ENCODE measurements at regions not wholly inside any gene's neighbourhood (a gene's known extent, or its start where the extent isn't known, plus 50 kb on each side); places are given as distances from the start of the nearest gene placed in this dataset.
"Not testable (repeated sequence)": the region's sequence is repeated elsewhere in the genome, so short reads cannot be mapped to it uniquely, and the experiment has no call there.

- H3K4me3 ChIP-seq (ENCODE audit: low read length), result no peak overlapping the region
- H3K27me3 ChIP-seq (ENCODE audit: control insufficient read depth, insufficient read depth), result no peaks in the 10 kb centered on the region
- DNase-seq (no peak), ATAC-seq (no peak)
- no peak overlapping the region for H3K27ac ChIP-seq (ENCODE audit: low read length)
- intact Hi-C loops (cut with DNase I), result no loop called here
- H3K9me3 ChIP-seq (ENCODE audit: control insufficient read depth, low read length), result no peaks in the 10 kb centered on the region
- H3K4me1 ChIP-seq (ENCODE audit: control insufficient read depth, insufficient read depth, low read length), result no peaks in the 10 kb centered on the region
- 86% methylated on average over 3 of the region's 3 CpGs for WGBS
These were observed 84.4 kb upstream of the MFGE8 start for GRCh38 chr15:88997531-88997930.

- no peak for ATAC-seq
- Histone ChIP-seq H3K27ac (ENCODE audit: low read length) (no peak overlapping the region), H3K27me3 (ENCODE audit: control insufficient read depth, insufficient read depth) (no peaks in the 10 kb centered on the region), H3K4me1 (ENCODE audit: control insufficient read depth, insufficient read depth, low read length) (no peaks in the 10 kb centered on the region), H3K4me3 (ENCODE audit: low read length) (no peak overlapping the region), H3K9me3 (ENCODE audit: control insufficient read depth, low read length) (no peaks in the 10 kb centered on the region)
- DNase-seq, result no peak
- WGBS, result 85% methylated on average over 7 of the region's 7 CpGs
- intact Hi-C loops (cut with DNase I), result no loop called here
These were observed 86.0 kb upstream of the MFGE8 start for GRCh38 chr15:88998980-88999713.

GRCh38 chr15:89001708-89002275 is 86.5 kb upstream of the ABHD2 start:
- not testable (repeated sequence) for H3K9me3 ChIP-seq (ENCODE audit: control insufficient read depth, low read length); DNase-seq; H3K4me3 ChIP-seq (ENCODE audit: low read length); H3K27me3 ChIP-seq (ENCODE audit: control insufficient read depth, insufficient read depth); H3K4me1 ChIP-seq (ENCODE audit: control insufficient read depth, insufficient read depth, low read length); ATAC-seq
- intact Hi-C loops (cut with DNase I), result loop anchor here in 3 of 4 donors (5.0 kb wide), 1 partner anchor 94 kb away; no protein-coding TSS in a partner anchor
- 59% methylated on average over 4 of the region's 4 CpGs for WGBS
- peak overlapping the region; percentile 56 for H3K27ac ChIP-seq (ENCODE audit: low read length)

- Histone ChIP-seq H3K4me3 (ENCODE audit: low read length) (no peak overlapping the region), H3K27ac (ENCODE audit: low read length) (peak overlapping the region; percentile 32), H3K9me3 (ENCODE audit: control insufficient read depth, low read length) (no peaks in the 10 kb centered on the region), H3K4me1 (ENCODE audit: control insufficient read depth, insufficient read depth, low read length) (no peaks in the 10 kb centered on the region), H3K27me3 (ENCODE audit: control insufficient read depth, insufficient read depth) (no peaks in the 10 kb centered on the region)
- intact Hi-C loops (cut with DNase I), result loop anchor here in 3 of 4 donors (5.0 kb wide), 1 partner anchor 95 kb away; no protein-coding TSS in a partner anchor
- WGBS, result 14% methylated on average over 5 of the region's 5 CpGs
- peak; percentile 66 to 77 for ATAC-seq
- DNase-seq, result peak in 2 of 3 donors; percentile 53 to 71
These were observed 85.9 kb upstream of the ABHD2 start for GRCh38 chr15:89002281-89002761.

DNA sequence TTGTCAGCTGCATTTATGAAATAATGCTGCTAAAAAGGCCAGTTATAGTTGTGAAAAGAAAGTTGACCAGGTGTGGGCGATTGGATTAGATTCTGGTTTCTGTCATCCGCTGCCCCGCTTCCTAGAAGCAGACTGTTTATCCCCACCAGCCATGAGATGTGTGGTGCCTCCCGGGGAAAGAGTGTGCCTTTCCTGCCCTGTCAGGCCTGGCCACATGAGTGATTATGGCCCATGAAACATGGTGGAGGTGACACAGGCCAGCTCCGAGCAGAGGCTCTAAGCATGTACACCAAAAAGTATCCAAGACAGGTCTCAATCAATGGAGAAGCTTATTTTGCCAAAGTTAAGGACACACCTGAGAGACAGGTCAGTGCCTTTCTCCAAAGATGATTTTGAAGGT is 85.4 kb upstream of the ABHD2 start:
- Histone ChIP-seq H3K4me1 (ENCODE audit: control insufficient read depth, insufficient read depth, low read length) (no peaks in the 10 kb centered on the region), H3K27ac (ENCODE audit: low read length) (peak overlapping the region; percentile 32), H3K4me3 (ENCODE audit: low read length) (no peak overlapping the region), H3K9me3 (ENCODE audit: control insufficient read depth, low read length) (no peaks in the 10 kb centered on the region), H3K27me3 (ENCODE audit: control insufficient read depth, insufficient read depth) (no peaks in the 10 kb centered on the region)
- no peak for DNase-seq
- intact Hi-C loops (cut with DNase I), result loop anchor here in 3 of 4 donors (5.0 kb wide), 1 partner anchor 96 kb away; no protein-coding TSS in a partner anchor
- 71% methylated on average over 5 of the region's 5 CpGs for WGBS
- no peak for ATAC-seq

GRCh38 chr15:89003865-89004725 is 84.2 kb upstream of the ABHD2 start:
- Histone ChIP-seq H3K9me3 (ENCODE audit: control insufficient read depth, low read length) (no peaks in the 10 kb centered on the region), H3K4me1 (ENCODE audit: control insufficient read depth, insufficient read depth, low read length) (no peaks in the 10 kb centered on the region), H3K4me3 (ENCODE audit: low read length) (no peak overlapping the region), H3K27me3 (ENCODE audit: control insufficient read depth, insufficient read depth) (no peaks in the 10 kb centered on the region), H3K27ac (ENCODE audit: low read length) (no peak overlapping the region)
- peak; percentile 35 to 71 (median 66) for DNase-seq
- intact Hi-C loops (cut with DNase I), result loop anchor here in 3 of 4 donors (5.0 kb wide), 1 partner anchor 97 kb away; no protein-coding TSS in a partner anchor
- WGBS, result 57% methylated on average over 11 of the region's 11 CpGs
- peak; percentile 72 to 85 for ATAC-seq

GRCh38 chr15:89004726-89005030 is 83.6 kb upstream of the ABHD2 start:
- no peaks in the 10 kb centered on the region for H3K27me3 ChIP-seq (ENCODE audit: control insufficient read depth, insufficient read depth)
- no peak overlapping the region for H3K27ac ChIP-seq (ENCODE audit: low read length)
- no peak overlapping the region for H3K4me3 ChIP-seq (ENCODE audit: low read length)
- intact Hi-C loops (cut with DNase I), result loop anchor here in 3 of 4 donors (5.0 kb wide), 1 partner anchor 97 kb away; no protein-coding TSS in a partner anchor
- peaks cover 3% of the 10 kb centered on the region for H3K4me1 ChIP-seq (ENCODE audit: control insufficient read depth, insufficient read depth, low read length)
- no peak for DNase-seq
- 88% methylated on average over 4 of the region's 4 CpGs for WGBS
- no peaks in the 10 kb centered on the region for H3K9me3 ChIP-seq (ENCODE audit: control insufficient read depth, low read length)
- ATAC-seq, result no peak

GRCh38 chr15:89007527-89007926 is 80.7 kb upstream of the ABHD2 start:
- H3K4me1 ChIP-seq (ENCODE audit: control insufficient read depth, insufficient read depth, low read length); H3K27me3 ChIP-seq (ENCODE audit: control insufficient read depth, insufficient read depth); intact Hi-C loops (cut with DNase I); ATAC-seq; H3K4me3 ChIP-seq (ENCODE audit: low read length); DNase-seq; H3K27ac ChIP-seq (ENCODE audit: low read length); H3K9me3 ChIP-seq (ENCODE audit: control insufficient read depth, low read length): not testable (repeated sequence)
- 89% methylated on average over 9 of the region's 9 CpGs for WGBS

- no peak overlapping the region for H3K4me3 ChIP-seq (ENCODE audit: low read length)
- peaks cover 3% of the 10 kb centered on the region for H3K4me1 ChIP-seq (ENCODE audit: control insufficient read depth, insufficient read depth, low read length)
- DNase-seq, result no peak
- intact Hi-C loops (cut with DNase I), result no loop called here
- H3K27ac ChIP-seq (ENCODE audit: low read length), result no peak overlapping the region
- no peak for ATAC-seq
- H3K27me3 ChIP-seq (ENCODE audit: control insufficient read depth, insufficient read depth), result no peaks in the 10 kb centered on the region
- H3K9me3 ChIP-seq (ENCODE audit: control insufficient read depth, low read length), result no peaks in the 10 kb centered on the region
These were observed 80.3 kb upstream of the ABHD2 start for GRCh38 chr15:89007989-89008388.

DNA sequence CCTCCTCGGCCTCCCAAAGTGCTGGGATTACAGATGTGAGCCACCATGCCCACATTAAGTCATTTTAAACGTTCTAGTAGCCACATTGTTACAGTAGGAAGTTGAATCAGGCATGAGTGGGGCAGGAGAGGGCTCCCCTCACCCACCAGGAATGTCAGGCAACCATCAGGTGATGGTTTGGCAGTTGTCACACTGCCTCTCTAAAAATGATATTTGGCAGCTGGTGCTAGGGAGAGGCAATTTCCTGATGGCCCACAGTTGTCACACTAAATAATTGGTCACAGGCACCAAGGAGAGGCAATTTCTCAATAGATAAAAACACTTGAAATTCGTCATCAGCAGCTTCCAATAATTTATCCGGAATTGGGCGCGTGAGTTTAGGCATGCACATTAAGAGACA is 79.2 kb upstream of the ABHD2 start:
- WGBS, result 71% methylated on average over 6 of the region's 6 CpGs
- ATAC-seq (no peak), DNase-seq (no peak)
- Histone ChIP-seq H3K27me3 (ENCODE audit: control insufficient read depth, insufficient read depth) (no peaks in the 10 kb centered on the region), H3K4me3 (ENCODE audit: low read length) (no peak overlapping the region), H3K9me3 (ENCODE audit: control insufficient read depth, low read length) (no peaks in the 10 kb centered on the region), H3K4me1 (ENCODE audit: control insufficient read depth, insufficient read depth, low read length) (peaks cover 3% of the 10 kb centered on the region), H3K27ac (ENCODE audit: low read length) (no peak overlapping the region)
- intact Hi-C loops (cut with DNase I), result no loop called here
